ENCODE measurements at regions not wholly inside any gene's neighbourhood (a gene's known extent, or its start where the extent isn't known, plus 50 kb on each side); places are given as distances from the start of the nearest gene placed in this dataset.
"Not testable (repeated sequence)": the region's sequence is repeated elsewhere in the genome, so short reads cannot be mapped to it uniquely, and the experiment has no call there.

DNA sequence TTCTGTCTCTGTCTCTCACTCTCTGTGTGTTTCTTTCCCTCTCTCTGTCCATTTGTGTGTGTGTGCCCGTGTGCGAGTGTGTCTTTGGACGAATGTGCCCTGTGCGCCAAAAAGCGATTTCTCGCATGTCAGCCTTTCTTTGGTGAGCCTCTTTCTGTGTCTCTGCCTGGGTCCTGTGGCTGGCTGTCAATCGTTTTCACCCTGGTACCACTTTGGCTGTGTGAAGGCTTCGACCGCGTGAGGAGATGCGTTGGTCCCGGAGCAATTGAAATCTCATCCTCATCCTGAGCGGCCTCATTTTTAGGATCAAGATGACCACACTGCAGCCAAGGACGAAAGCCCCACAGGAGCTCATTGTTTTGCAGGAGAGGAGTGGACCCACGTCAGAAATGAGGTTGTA, 288.9 kb upstream of the ZNF337 start:
- no peak for DNase-seq

DNA sequence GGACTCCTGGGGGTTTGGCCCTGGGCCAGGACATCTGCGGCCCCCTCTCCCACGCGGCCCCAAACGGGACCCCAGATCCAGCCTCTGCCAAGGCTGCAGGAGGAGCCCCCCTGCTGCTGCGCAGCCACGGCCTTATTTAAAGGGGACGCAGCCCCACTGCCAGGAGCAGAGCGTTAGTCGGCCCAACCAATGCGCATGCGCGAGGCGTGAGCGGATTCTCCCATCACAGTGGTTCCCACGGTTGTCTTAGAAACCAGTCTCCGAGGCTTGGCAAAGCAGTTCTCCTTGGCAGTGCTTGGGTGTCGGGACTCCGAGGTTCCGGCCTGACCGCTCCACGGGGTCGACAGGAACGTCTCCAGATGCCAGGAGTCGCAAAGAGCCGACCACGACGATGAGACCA, 288.3 kb upstream of the ZNF337 start:
- DNase-seq, result peak; percentile 51

DNA sequence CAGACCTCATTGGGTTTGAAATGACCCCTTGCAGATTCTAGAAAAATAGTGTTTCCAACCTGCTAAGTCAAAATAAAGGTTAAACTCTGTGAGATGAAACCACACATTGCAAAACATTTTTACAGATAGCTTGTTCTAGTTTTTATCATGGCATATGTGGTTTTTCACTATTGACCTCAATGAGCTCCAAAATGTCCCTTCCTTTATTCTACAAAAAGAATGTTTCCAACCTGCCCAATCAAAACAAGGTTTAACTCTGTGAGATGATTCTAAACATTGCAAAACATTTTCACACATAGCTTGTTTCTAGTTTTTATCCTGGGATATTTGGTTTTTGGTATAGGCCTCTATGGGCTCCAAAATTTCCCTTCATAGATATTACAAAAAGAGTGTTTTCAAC, 286.0 kb upstream of the ZNF337 start:
- not testable (repeated sequence) for DNase-seq

DNA sequence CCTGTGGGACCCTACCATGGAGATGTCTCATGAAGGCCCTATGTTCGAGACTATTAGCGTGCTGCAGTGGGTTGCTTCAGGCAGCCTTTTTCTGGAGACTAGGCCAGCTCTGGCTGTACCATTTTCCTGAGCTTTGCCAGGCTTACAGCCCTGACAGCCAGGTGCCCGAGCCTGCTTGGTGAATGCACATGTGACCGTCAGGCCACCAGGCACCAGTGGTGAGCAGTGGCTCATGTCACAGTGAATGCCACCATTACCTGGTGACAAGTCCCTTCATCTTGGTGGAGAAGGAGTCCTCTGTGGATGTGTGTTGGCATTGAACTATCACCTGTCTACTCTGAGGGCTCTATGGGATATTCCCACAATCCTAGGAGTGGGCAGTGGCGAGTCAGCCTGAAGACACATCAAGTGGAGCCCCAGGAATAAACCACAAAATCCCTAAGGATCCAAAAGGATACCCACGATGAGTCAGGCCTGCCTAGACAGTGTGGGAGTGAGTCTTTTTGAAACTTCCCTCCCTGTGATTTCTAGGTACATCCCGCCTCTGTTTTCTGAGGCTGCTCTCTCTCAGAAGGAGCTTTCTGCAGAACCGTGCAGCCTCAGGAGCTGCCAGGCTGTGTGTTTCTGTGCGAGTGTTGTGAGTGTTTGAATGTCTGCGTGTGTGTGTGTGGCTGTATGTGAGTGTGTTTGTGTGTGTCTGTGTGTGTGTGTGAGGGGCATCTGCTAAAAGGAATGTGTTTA, 282.0 kb upstream of the ZNF337 start:
- not testable (repeated sequence) for DNase-seq

DNA sequence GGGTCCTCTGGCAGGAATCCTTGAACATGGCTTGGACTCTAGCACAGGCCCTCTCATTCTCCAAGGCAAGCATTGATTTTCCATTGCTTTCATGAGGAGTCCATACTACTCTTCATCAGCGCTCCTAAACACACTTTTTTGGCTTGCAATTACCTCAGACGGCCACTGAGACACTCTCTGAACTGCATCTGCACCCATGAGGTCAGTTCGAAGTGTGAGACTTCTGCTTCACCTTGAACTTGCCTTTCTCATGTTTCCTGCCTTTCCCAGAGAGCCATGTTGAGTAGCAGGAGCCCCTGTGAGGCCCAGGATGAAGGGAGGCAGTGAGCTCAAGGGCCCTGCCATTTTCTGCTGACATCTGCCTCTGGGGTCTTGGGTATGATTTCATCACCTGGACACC, 279.2 kb upstream of the ZNF337 start:
- not testable (repeated sequence) for DNase-seq

DNA sequence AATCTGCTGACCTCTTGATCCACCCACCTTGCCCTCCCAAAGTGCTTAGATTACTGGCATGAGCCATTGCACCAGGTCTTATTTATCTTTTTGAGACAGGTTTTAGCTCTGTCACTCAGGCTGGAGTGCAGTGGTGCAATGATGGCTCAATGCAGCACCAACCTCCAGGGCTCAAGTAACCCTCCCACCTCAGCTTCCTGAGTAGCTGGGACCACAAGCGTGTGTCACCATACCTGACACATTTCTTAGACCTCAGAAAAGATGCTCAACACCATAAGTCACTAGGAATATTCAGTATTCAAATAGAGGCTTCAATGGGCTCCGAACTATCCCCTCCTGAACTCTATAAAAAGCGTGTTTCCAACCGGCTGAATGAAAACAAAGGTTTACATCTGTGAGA, 268.6 kb upstream of the ZNF337 start:
- DNase-seq, result not testable (repeated sequence)

DNA sequence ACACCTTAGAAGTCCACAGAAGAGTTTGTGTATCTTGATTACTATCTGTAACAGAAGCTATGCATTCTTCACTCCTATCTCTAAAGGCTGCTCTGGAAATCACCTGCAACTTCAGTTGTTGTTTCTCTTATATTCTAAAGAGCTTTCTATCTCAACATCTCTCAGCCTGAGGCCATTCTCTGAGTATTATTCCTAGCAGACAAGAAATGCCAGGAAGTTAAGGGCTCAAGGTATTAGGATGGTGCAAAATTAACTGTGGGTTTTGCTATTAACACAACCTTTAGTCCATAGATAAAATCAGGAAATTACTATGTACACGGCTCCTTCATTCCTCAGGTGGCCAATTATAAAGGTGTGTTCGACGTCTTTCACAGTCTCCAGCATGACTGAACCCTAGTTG, 257.2 kb upstream of the ZNF337 start:
- not testable (repeated sequence) for DNase-seq

DNA sequence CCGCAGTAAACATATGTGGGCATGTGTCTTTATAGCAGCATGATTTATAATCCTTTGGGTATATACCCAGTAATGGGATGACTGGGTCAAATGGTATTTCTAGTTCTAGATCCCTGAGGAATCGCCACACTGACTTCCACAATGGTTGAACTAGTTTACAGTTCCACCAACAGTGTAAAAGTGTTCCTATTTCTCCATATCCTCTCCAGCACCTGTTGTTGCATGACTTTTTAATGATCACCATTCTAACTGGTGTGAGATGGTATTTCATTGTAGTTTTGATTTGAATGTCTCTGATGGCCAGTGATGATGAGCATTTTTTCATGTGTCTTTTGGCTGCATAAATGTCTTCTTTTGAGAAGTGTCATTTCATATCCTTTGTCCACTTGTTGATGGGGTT, 238.6 kb upstream of the ZNF337 start:
- DNase-seq, result not testable (repeated sequence)

DNA sequence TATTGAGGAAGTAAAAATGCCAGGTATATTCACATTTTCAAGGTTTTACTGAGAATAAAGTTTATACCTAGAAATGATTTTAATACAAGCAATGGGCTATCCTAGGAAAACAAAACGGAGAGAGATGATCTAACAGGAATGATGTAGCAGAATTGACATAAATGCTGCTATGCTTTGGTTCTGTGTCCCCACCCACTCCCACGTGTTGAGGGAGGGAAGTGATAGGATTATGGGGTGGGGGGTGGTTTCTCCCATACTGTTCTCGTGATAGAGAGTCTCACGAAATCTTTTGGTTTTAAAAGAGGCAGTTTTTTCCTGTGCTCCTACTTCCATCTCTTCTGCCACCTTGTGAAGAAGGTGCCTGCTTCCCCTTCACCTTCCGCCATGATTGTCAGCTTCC, 236.2 kb upstream of the ZNF337 start:
- not testable (repeated sequence) for DNase-seq

DNA sequence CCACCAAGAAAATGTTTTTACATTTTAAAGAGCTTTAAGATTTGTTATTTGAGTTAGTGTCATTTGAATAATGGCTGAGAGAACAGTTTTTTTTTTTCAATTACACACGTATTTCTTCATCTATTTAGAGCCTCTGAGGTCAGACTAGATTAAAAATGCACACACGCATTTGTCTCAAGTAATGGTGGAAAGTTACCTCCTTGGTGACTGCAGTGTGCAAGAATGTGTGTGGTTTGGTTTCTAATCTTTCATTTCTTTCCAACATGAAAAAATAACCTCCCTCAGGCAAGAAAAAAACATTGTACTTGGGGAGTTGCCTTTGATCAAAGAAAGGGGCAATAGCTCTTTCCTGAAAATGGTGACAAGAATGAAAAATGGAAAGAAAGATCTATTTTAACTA, 235.5 kb upstream of the ZNF337 start:
- not testable (repeated sequence) for DNase-seq

DNA sequence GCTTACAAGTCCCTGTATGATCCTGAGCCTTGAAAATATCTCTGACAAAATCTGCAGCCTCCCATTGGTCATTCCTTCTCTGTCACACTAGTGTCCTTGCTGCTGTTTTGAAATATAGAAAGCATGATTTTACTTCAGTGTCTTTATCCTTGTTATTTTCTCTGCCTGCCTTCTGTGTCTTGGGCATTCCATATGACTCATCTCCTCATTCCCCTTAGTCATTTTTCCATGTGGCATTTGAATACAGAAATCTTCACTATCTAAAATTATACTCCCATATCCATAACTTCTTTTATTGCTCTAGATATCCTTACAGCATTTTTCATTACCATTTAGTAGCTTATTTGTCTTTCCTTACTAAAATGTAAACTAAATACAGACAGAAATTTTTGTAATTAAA, 205.7 kb upstream of the ZNF337 start:
- not testable (repeated sequence) for DNase-seq

DNA sequence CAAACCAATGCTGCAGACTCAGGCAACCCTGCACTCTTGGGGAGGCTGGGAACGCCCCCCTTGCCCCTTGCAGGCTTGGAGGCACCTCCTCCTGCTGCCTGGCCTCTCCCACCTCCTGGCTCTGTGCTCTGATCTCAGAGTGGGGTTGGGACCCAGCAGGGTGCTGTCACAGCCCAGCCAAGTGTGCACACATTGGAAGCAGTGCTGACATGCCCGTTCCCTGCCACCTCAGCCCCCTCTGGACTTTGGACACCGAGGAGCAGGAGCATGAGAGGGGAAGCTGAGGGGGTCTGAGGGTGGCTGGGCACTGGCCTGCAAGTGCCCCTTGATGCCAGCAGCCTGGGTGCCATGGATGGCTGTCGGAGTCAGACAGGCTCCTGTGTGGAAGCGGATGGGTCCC, 202.0 kb upstream of the ZNF337 start:
- DNase-seq, result not testable (repeated sequence)

DNA sequence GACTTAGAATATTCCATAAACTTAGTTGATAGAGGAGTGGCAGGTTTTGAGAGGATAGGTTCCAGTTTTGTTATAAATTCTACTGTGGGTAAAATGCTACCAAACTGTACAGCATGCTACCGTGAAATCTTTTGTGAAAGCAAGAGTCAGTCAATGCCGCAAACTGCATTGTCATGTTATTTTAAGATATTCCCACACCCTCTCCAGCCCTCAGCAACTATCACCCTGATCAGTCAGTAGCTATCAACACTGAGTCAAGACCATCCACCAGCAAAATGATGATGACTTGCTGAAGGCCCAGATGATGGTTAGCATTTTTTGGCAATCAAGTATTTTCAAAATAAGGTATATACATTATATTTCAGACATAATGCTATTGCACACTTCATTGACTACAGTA, 182.4 kb upstream of the ZNF337 start:
- not testable (repeated sequence) for DNase-seq

DNA sequence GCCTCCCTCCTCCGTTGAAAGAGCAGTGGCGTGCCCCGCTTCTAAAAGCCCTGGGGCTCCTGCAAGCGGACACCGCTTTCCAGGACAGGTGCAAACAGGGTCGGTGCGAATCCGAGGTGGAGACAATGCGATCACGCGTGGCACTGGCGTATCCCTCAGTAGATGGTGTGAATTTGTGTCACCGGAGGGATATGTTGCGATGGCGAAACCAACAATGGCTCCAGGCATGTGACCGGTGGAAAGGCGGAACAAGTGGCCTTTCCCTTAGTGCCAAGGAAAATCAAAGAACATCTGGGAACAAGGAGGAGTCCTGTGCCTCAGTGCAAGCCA, 172.0 kb upstream of the ZNF337 start:
- not testable (repeated sequence) for DNase-seq

DNA sequence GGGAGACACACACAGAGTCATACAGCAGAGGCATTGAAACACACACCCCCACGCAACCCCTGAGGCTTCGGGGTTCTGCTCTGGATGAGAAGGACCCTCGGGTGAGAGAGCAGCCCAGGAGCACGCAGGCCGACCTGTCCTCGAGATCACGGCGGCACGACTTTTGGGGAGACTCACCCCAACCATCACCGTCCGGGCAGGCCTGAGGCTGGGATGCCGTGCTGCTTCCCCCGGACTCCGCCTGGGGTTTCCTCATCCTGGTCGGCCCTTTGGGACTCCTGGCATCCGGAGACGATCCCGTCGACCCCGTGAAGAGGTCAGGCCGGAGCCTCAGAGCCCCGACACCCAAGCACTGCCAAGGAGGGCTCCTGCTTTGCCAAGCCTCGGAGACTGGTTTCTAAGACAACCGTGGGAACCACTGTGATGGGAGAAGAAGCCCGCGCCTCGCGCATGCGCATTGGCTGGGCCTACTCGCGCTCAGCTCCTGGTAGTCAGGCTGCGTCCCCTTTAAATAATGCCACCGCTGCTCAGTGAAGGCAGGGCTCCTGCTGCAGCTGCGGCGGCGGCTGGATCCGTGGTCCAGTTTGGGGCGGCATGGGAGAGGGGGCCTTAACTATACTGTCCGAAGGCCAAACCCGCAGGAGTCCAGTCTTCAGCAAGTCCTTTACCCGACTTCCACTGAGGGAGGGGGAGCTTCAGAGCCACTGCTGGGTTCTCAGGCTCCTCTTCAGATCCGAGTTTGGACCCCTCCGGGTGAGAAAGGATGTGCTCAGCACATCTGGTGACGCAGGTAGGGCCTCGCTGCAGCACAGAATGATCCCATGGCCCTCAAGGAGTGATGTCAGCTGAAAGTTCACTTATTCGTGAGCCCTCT, 171.4 kb upstream of the ZNF337 start:
- peak; percentile 55 for DNase-seq

DNA sequence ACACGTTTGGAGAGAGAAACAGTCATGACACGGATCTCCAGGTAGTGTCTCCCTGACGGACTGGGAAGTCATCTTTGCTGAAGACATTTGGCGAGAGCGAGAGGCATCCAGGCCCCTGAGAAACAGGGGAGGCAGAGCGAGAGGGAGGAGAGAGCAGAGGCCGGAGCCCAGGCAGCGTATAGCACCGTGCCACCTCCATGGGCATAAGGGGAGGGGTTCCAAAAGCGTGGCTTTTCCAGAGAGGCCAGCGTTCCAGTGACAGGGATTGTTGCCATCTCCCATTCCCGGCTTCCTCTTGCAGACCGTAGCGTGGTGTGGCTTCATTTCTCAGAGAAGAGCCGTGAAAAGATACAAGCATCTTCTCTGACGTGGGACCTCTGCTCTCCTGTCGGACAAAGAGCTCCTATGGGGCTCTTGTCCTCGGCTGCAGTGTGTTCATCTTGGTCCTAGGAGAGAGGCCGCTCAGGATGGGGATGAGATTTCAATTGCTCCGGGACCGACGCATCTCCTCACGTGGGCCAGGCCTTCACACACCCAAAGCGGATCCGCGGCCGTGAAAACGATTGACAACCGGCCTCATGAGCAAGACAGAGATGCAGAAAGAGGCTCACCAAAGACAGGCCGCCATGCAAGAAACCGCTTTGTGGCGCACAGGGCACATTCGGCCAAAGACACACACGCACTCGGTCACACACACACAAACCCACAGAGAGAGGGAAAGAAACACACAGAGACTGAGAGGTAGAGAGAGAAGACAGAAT, 170.5 kb upstream of the ZNF337 start:
- not testable (repeated sequence) for DNase-seq

DNA sequence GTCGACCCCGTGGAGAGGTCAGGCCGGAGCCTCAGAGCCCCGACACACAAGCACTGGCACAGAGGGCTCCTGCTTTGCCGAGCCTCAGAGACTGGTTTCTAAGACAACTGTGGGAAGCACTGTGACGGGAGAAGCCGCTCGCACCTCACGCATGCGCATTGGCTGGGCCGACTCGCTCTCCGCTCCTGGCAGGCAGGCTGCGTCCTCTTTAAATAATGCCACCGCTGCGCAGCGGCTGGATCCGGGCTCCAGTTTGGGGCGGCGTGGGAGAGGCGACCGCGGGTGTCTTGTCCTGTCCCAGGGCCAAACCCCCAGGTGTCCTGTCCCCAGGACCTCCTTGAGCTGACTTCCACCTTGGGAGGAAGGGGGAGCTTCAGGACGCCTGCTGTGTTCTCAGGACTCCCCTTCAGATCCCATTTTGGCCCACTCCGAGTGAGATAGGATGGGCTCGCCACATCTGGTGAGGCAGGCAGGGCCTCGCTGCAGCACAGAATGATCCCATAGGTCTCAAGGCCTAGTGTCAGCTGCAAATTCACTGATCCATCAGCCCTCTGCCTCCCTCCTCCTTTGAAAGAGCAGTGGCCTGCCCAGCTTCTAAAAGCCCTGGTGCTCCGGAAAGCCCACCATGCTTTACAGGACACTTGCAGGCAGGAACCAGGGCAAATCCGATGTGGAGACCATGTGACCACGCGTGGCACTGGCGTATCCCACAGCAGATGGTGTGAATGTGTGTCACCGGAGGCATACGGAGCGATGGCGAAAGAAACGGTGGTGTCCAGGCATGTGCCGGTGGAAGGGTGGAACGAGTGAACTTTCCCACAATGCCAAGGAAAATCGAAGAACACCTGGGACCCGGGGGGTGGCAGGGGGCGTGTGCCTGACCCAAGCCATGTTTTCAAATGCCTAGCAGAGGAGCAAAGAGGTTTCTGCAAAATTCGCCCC, 169.3 kb upstream of the ZNF337 start:
- peak; percentile 64 for DNase-seq

DNA sequence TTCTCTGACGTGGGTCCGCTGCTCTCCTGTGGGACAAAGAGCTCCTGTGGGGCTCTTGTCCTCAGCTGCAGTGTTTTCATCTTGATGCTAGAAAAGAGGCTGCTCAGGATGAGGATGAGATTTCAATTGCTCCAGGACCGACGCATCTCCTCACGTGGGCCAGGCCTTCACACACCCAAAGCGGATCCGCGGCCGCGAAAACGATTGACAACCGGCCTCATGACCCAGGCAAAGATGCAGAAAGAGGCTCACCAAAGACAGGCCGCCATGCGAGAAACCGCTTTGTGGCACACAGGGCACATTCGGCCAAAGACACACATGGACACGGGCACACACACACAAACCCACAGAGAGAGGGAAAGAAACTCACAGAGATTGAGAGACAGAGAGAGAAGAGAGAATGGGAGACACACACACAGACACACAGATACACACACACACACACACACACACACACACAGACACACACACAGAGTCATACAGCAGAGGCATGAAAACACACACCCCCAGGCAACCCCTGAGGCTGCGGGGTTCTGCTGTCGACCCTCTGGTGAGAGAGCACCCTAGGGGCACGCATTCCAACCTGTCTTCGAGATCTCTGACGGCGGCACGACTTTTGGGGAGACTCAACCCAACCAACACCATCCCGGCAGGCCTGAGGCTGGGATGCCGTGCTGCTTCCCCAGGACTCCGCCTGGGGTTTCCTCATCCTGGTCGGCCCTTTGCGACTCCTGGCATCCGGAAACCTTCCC, 168.5 kb upstream of the ZNF337 start:
- not testable (repeated sequence) for DNase-seq

DNA sequence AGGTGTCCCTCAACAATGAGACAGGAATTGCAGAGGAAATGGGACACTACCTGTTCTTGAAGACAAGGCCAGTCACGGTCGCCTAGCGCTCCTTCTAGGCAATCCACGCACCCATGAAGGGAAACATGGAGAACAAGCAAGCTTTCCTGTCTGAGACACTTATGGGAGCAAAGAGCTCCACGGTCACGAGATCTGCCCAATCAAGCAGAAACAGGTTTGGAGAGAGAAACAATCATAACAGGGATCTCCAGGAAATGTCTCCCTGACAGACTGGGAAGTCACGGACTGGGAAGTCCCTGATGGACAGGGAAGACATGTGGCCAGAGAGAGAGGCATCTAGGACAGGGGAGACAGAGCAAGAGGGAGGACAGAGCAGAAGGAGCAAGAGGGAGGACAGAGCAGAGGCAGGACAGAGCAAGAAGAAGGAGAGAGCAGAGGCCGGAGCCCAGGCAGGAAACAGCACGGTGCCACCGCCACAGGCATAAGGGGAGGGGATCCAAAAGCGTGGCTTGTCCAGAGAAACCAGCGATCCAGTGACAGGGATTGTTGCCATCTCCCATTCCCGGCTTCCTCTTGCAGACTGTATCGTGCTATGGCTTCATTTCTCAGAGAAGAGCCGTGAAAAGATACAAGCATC, 167.8 kb upstream of the ZNF337 start:
- DNase-seq, result no peak

DNA sequence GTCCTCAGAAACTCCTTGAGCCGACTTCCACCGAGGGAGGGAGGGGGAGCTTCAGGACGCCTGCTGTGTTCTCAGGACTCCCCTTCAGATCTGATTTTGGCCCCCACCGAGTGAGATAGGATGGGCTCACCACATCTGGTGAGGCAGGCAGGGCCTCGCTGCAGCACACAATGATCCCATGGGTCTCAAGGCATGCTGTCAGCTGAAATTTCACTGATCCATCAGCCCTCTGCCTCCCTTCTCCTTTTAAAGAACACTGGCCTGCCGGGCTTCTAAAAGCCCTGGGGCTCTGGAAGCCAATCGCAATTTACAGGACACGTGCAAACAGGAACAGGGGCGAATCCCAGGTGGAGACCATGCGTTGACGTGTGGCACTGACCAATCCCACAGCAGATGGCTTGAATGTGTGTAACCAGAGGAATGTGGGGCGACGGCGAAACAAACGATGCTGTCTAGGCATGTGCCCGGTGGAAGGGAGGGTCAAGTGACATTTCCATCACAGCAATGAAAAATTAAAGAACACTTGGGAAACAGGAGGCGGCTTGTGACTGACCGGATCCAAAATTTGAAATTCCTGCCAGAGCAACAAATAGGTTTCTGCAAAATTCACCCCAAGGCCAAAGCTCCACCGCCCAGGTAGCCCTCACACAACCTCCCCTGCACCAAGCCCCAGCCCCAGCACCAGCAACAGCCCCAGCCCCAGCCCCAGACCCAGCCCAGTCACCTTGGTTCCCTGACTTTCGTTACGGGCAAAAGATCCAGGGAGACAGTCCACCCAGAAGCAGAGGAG, 167.1 kb upstream of the ZNF337 start:
- DNase-seq, result no peak
